IMR-90 (cell line): ENCODE measurements at regions not wholly inside any gene's neighbourhood (a gene's known extent, or its start where the extent isn't known, plus 50 kb on each side); places are given as distances from the start of the nearest gene placed in this dataset.

Source experiments
- BHLHE40 ChIP-seq: fragments of 150-350 bp; IDR thresholded peaks from 2 replicates; pipeline ENCODE4 v1.6.1; 2016; ENCODE audit warnings: mild to moderate bottlenecking, low read depth, low read length
- ELK1 ChIP-seq: fragments of 150-350 bp; IDR thresholded peaks from 2 replicates; pipeline ENCODE4 v1.6.1; 2016; ENCODE audit warnings: low read depth, mild to moderate bottlenecking, low read length, moderate library complexity, borderline replicate concordance
- FOS ChIP-seq: fragments of 150-350 bp; IDR thresholded peaks from 2 replicates; pipeline ENCODE4 v1.6.1; 2016; ENCODE audit warnings: low read depth, low read length
- MAFK ChIP-seq: IDR thresholded peaks from 2 replicates; pipeline ENCODE4 v1.6.1; 2012; ENCODE audit warnings: low read depth, low read length, improper control_type of control experiment
- MAZ ChIP-seq: IDR thresholded peaks from 2 replicates; pipeline ENCODE4 v1.6.1; 2012; ENCODE audit warnings: low read depth, mild to moderate bottlenecking, low read length, improper control_type of control experiment, moderate library complexity, borderline replicate concordance
- MXI1 ChIP-seq: IDR thresholded peaks from 2 replicates; pipeline ENCODE4 v1.6.1; 2012; ENCODE audit warnings: low read depth, mild to moderate bottlenecking, low read length, moderate library complexity, borderline replicate concordance
- NFE2L2 ChIP-seq: fragments of 150-350 bp; IDR thresholded peaks from 2 replicates; pipeline ENCODE4 v1.6.1; 2016; ENCODE audit warnings: low read depth, mild to moderate bottlenecking, low read length
- POLR2A ChIP-seq: IDR thresholded peaks from 2 replicates; pipeline ENCODE4 v1.6.1; 2012; ENCODE audit warnings: mild to moderate bottlenecking, low read depth, low read length
- RAD21 ChIP-seq: IDR thresholded peaks from 2 replicates; pipeline ENCODE4 v1.6.1; 2012; ENCODE audit warnings: low read length, improper control_type of control experiment
- RCOR1 ChIP-seq: IDR thresholded peaks from 2 replicates; pipeline ENCODE4 v1.6.1; 2012; ENCODE audit warnings: mild to moderate bottlenecking, low read length, improper control_type of control experiment; ENCODE audit not compliant: insufficient replicate concordance
- SMC3 ChIP-seq: fragments of 150-350 bp; IDR thresholded peaks from 2 replicates; pipeline ENCODE4 v1.6.1; 2016; ENCODE audit warnings: low read depth, mild to moderate bottlenecking, antibody characterized with exemption, low read length, moderate library complexity
- TF ChIP-seq, protein P1 (sequence below): conservative IDR thresholded peaks from 2 replicates; pipeline ENCODE4 v1.5.1; 2012; ENCODE audit warnings: mild to moderate bottlenecking, low read depth, low read length, improper control_type of control experiment
- TF ChIP-seq, protein P2 (sequence below): fragments of 150-350 bp; IDR thresholded peaks from 2 replicates; pipeline ENCODE4 v1.6.1; 2017; ENCODE audit warnings: mild to moderate bottlenecking, antibody characterized with exemption, low read length, low read depth

- TF ChIP-seq POLR2A (no peak), RAD21 (no peak), RCOR1 (no peak), ELK1 (no peak), MAZ (no peak), FOS (no peak), NFE2L2 (no peak), MAFK (no peak), MXI1 (no peak), BHLHE40 (no peak), SMC3 (no peak)
- TF ChIP-seq, protein P1, sequence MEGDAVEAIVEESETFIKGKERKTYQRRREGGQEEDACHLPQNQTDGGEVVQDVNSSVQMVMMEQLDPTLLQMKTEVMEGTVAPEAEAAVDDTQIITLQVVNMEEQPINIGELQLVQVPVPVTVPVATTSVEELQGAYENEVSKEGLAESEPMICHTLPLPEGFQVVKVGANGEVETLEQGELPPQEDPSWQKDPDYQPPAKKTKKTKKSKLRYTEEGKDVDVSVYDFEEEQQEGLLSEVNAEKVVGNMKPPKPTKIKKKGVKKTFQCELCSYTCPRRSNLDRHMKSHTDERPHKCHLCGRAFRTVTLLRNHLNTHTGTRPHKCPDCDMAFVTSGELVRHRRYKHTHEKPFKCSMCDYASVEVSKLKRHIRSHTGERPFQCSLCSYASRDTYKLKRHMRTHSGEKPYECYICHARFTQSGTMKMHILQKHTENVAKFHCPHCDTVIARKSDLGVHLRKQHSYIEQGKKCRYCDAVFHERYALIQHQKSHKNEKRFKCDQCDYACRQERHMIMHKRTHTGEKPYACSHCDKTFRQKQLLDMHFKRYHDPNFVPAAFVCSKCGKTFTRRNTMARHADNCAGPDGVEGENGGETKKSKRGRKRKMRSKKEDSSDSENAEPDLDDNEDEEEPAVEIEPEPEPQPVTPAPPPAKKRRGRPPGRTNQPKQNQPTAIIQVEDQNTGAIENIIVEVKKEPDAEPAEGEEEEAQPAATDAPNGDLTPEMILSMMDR = no peak
- TF ChIP-seq, protein P2, sequence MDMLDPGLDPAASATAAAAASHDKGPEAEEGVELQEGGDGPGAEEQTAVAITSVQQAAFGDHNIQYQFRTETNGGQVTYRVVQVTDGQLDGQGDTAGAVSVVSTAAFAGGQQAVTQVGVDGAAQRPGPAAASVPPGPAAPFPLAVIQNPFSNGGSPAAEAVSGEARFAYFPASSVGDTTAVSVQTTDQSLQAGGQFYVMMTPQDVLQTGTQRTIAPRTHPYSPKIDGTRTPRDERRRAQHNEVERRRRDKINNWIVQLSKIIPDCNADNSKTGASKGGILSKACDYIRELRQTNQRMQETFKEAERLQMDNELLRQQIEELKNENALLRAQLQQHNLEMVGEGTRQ = no peak
These were observed 74.6 kb upstream of the BHLHE23 start for GRCh38 chr20:63081351-63081750.
